ENCODE measurements at regions not wholly inside any gene's neighbourhood (a gene's known extent, or its start where the extent isn't known, plus 50 kb on each side); places are given as distances from the start of the nearest gene placed in this dataset.

- TF ChIP-seq CTCF (IDR thresholded peaks at IDR 0.05; ENCODE audit: low read length) = no peak
- no peak for TF ChIP-seq EZH2 (IDR thresholded peaks at IDR 0.05; ENCODE audit: borderline replicate concordance, low read length)
These were observed 72.9 kb upstream of the FOXN3 start for GRCh38 chr14:89489761-89490437.

All from OCI-LY1 (cell line).